IMR-90 (cell line): ENCODE measurements at regions not wholly inside any gene's neighbourhood (a gene's known extent, or its start where the extent isn't known, plus 50 kb on each side); places are given as distances from the start of the nearest gene placed in this dataset.

Source experiments
- ATAC-seq: fragments of 200-7000 bp; cut with Tn5 transposase; 2 replicates; pipeline ENCODE4 v1.9.1; 2020; ENCODE audit warnings: low read depth, mild to moderate bottlenecking, moderate library complexity
- BruUV-seq: library from RNA; stranded (reverse); fragments of 400-500 nt; replicated peaks from 2 replicates; lab custom pipeline; 2021; lab: Mats Ljungman, UMichigan
- CTCF ChIA-PET: fragments of 300-600 bp; formaldehyde crosslinking; extraction: SDS; loops from one replicate; lab custom pipeline; 2021; ENCODE audit warnings: antibody characterized with exemption; lab: Yijun Ruan, JAX
- POLR2A ChIA-PET: fragments of 300-600 bp; sonication (Branson Sonifier 250); formaldehyde crosslinking; loops from one replicate; lab custom pipeline; 2022; ENCODE audit warnings: antibody characterized with exemption; ENCODE audit not compliant: unreplicated experiment; lab: Charles Lee
- DNase-seq: peaks from one replicate; pipeline ENCODE4 v3.0.0; 2013
- H2AFZ ChIP-seq: replicated peaks from 2 replicates; pipeline ENCODE3; 2013; ENCODE audit warnings: low read length, mild to moderate bottlenecking; ENCODE audit not compliant: poor library complexity
- H2AK5ac ChIP-seq: 2 replicates; pipeline ENCODE4 v1.6.1; 2013; ENCODE audit warnings: low read depth, low read length, inconsistent platforms
- H2AK9ac ChIP-seq: replicated peaks from 2 replicates; pipeline ENCODE3; 2013; ENCODE audit warnings: mild to moderate bottlenecking, low read depth, low read length, moderate library complexity; ENCODE audit not compliant: poor library complexity
- H2BK120ac ChIP-seq: 2 replicates; pipeline ENCODE4 v1.6.1; 2013; ENCODE audit warnings: low read depth, low read length, inconsistent platforms
- H2BK15ac ChIP-seq: 3 replicates; pipeline ENCODE4 v1.6.1; 2013; ENCODE audit warnings: low read depth, low read length, inconsistent platforms
- H2BK20ac ChIP-seq: 2 replicates; pipeline ENCODE4 v1.6.1; 2013; ENCODE audit warnings: low read depth, mild to moderate bottlenecking, inconsistent platforms, low read length, moderate library complexity
- H2BK5ac ChIP-seq: 2 replicates; pipeline ENCODE4 v1.6.1; 2013; ENCODE audit warnings: mild to moderate bottlenecking, low read depth, low read length, inconsistent platforms; ENCODE audit not compliant: poor library complexity, severe bottlenecking
- H3K14ac ChIP-seq: replicated peaks from 2 replicates; pipeline ENCODE4 v1.6.1; 2013; ENCODE audit warnings: low read depth, low read length, inconsistent platforms
- H3K18ac ChIP-seq: 2 replicates; pipeline ENCODE4 v1.6.1; 2013; ENCODE audit warnings: low read depth, low read length, control low read depth
- H3K23ac ChIP-seq: 2 replicates; pipeline ENCODE4 v1.6.1; 2013; ENCODE audit warnings: low read depth, low read length, inconsistent platforms
- H3K27ac ChIP-seq: 2 replicates; pipeline ENCODE4 v1.5.1; 2013; ENCODE audit warnings: mild to moderate bottlenecking, control low read depth, low read length; ENCODE audit not compliant: insufficient read depth
- H3K27me3 ChIP-seq: 2 replicates; pipeline ENCODE4 v1.6.1; 2013; ENCODE audit warnings: low read length; ENCODE audit not compliant: control insufficient read depth, insufficient read depth
- H3K36me3 ChIP-seq: 2 replicates; pipeline ENCODE4 v1.6.1; 2013; ENCODE audit warnings: low read length, mixed read lengths; ENCODE audit not compliant: control insufficient read depth, insufficient read depth
- H3K4ac ChIP-seq: 2 replicates; pipeline ENCODE4 v1.6.1; 2013; ENCODE audit warnings: low read depth, low read length, inconsistent platforms
- H3K4me1 ChIP-seq: 2 replicates; pipeline ENCODE4 v1.6.1; 2013; ENCODE audit warnings: low read length, mixed read lengths; ENCODE audit not compliant: control insufficient read depth, insufficient read depth
- H3K4me2 ChIP-seq: 2 replicates; pipeline ENCODE4 v1.6.1; 2013; ENCODE audit warnings: low read depth, mild to moderate bottlenecking, control low read depth, low read length, moderate library complexity
- H3K4me3 ChIP-seq: 2 replicates; pipeline ENCODE4 v1.5.1; 2013; ENCODE audit warnings: low read depth, mild to moderate bottlenecking, control low read depth, low read length, moderate library complexity; ENCODE audit not compliant: insufficient read depth
- H3K56ac ChIP-seq: 2 replicates; pipeline ENCODE4 v1.6.1; 2013; ENCODE audit warnings: low read length, inconsistent platforms; ENCODE audit not compliant: insufficient read depth; ENCODE audit errors: extremely low read depth
- H3K79me1 ChIP-seq, 2 experiments: 2 replicates each; pipeline ENCODE4 v1.6.1; 2013; ENCODE audit warnings: low read length in 2 of 2, inconsistent platforms in 1 of 2, low read depth in 1 of 2
- H3K9ac ChIP-seq: 2 replicates; pipeline ENCODE4 v1.6.1; 2013; ENCODE audit warnings: low read depth, low read length, control low read depth
- H3K9me1 ChIP-seq: 2 replicates; pipeline ENCODE4 v1.6.1; 2013; ENCODE audit warnings: low read length, inconsistent platforms; ENCODE audit not compliant: insufficient read depth
- H3K9me3 ChIP-seq: 2 replicates; pipeline ENCODE4 v1.6.1; 2013; ENCODE audit warnings: low read length; ENCODE audit not compliant: control insufficient read depth, insufficient read depth
- H4K20me1 ChIP-seq: 2 replicates; pipeline ENCODE4 v1.6.1; 2013; ENCODE audit warnings: low read length, inconsistent platforms; ENCODE audit not compliant: insufficient read depth
- H4K5ac ChIP-seq: 2 replicates; pipeline ENCODE4 v1.6.1; 2013; ENCODE audit warnings: mild to moderate bottlenecking, low read depth, low read length, control low read depth
- H4K8ac ChIP-seq, 2 experiments: 2 replicates each; pipeline ENCODE4 v1.6.1; 2013; ENCODE audit warnings: low read depth in 2 of 2, low read length in 2 of 2, control low read depth in 1 of 2, inconsistent platforms in 1 of 2
- H4K91ac ChIP-seq: 2 replicates; pipeline ENCODE4 v1.6.1; 2013; ENCODE audit warnings: low read depth, low read length, inconsistent platforms; ENCODE audit not compliant: insufficient read depth
- BHLHE40 ChIP-seq: fragments of 150-350 bp; IDR thresholded peaks from 2 replicates; pipeline ENCODE4 v1.6.1; 2016; ENCODE audit warnings: mild to moderate bottlenecking, low read depth, low read length
- CEBPB ChIP-seq: IDR thresholded peaks from 2 replicates; pipeline ENCODE4 v1.6.1; 2012; ENCODE audit warnings: low read depth, low read length, improper control_type of control experiment
- CHD1 ChIP-seq: IDR thresholded peaks from 2 replicates; pipeline ENCODE4 v1.6.1; 2012; ENCODE audit warnings: low read depth, low read length, improper control_type of control experiment
- CTCF ChIP-seq: conservative IDR thresholded peaks from 2 replicates; pipeline ENCODE4 v1.5.1; 2012; ENCODE audit warnings: mild to moderate bottlenecking, low read depth, low read length, improper control_type of control experiment
- ELK1 ChIP-seq: fragments of 150-350 bp; IDR thresholded peaks from 2 replicates; pipeline ENCODE4 v1.6.1; 2016; ENCODE audit warnings: low read depth, mild to moderate bottlenecking, low read length, moderate library complexity, borderline replicate concordance
- FOS ChIP-seq: fragments of 150-350 bp; IDR thresholded peaks from 2 replicates; pipeline ENCODE4 v1.6.1; 2016; ENCODE audit warnings: low read depth, low read length
- MAFK ChIP-seq: IDR thresholded peaks from 2 replicates; pipeline ENCODE4 v1.6.1; 2012; ENCODE audit warnings: low read depth, low read length, improper control_type of control experiment
- MAZ ChIP-seq: IDR thresholded peaks from 2 replicates; pipeline ENCODE4 v1.6.1; 2012; ENCODE audit warnings: low read depth, mild to moderate bottlenecking, low read length, improper control_type of control experiment, moderate library complexity, borderline replicate concordance
- MXI1 ChIP-seq: IDR thresholded peaks from 2 replicates; pipeline ENCODE4 v1.6.1; 2012; ENCODE audit warnings: low read depth, mild to moderate bottlenecking, low read length, moderate library complexity, borderline replicate concordance
- NFE2L2 ChIP-seq: fragments of 150-350 bp; IDR thresholded peaks from 2 replicates; pipeline ENCODE4 v1.6.1; 2016; ENCODE audit warnings: low read depth, mild to moderate bottlenecking, low read length
- POLR2A ChIP-seq: IDR thresholded peaks from 2 replicates; pipeline ENCODE4 v1.6.1; 2012; ENCODE audit warnings: mild to moderate bottlenecking, low read depth, low read length
- RAD21 ChIP-seq: IDR thresholded peaks from 2 replicates; pipeline ENCODE4 v1.6.1; 2012; ENCODE audit warnings: low read length, improper control_type of control experiment
- RCOR1 ChIP-seq: IDR thresholded peaks from 2 replicates; pipeline ENCODE4 v1.6.1; 2012; ENCODE audit warnings: mild to moderate bottlenecking, low read length, improper control_type of control experiment; ENCODE audit not compliant: insufficient replicate concordance
- SMC3 ChIP-seq: fragments of 150-350 bp; IDR thresholded peaks from 2 replicates; pipeline ENCODE4 v1.6.1; 2016; ENCODE audit warnings: low read depth, mild to moderate bottlenecking, antibody characterized with exemption, low read length, moderate library complexity
- WGBS, 2 experiments: methylation state at CpG; one replicate each; pipeline versions ENCODE4 v1.1.5 to v1.1.7; 2013; ENCODE audit warnings: missing lambda C conversion rate in 2 of 2; ENCODE audit not compliant: insufficient read length in 1 of 2; ENCODE audit errors: extremely low coverage in 2 of 2; 5-methylcytosine and 5-hydroxymethylcytosine counted together
- dilution Hi-C: fragments of 300-500 bp; cut with HindIII; formaldehyde crosslinking; loops from one replicate; pipeline ENCODE4 v1.14.3; 2018; ENCODE audit warnings: low sequenced_read_pairs; ENCODE audit not compliant: unreplicated experiment
- in situ Hi-C: fragments of 300-500 bp; cut with MboI; formaldehyde crosslinking; loops from 3 replicates; pipeline ENCODE4 v1.14.3; 2019; ENCODE audit warnings: low sequenced_read_pairs, inconsistent platforms, mixed read lengths
- intact Hi-C: fragments of 100-400 bp; cut with micrococcal nuclease; formaldehyde crosslinking; loops from 2 replicates; pipeline ENCODE4 v1.10.0; 2022

GRCh38 chr3:74842649-74843048 lies 228.2 kb upstream of the CNTN3 start:
- no peak overlapping the region for H3K4me3 ChIP-seq
- no peak overlapping the region for H2AK9ac ChIP-seq
- H4K91ac ChIP-seq, result no peak overlapping the region
- H3K36me3 ChIP-seq, result no peaks in the 10 kb centered on the region
- no peak for ATAC-seq
- H3K23ac ChIP-seq, result no peak overlapping the region
- H3K4me1 ChIP-seq, result no peaks in the 10 kb centered on the region
- H4K8ac ChIP-seq, result no peak overlapping the region
- TF ChIP-seq CHD1, result no peak
- TF ChIP-seq CEBPB, result no peak
- TF ChIP-seq NFE2L2, result no peak
- TF ChIP-seq MAFK, result no peak
- TF ChIP-seq MAZ, result no peak
- TF ChIP-seq RCOR1, result no peak
- TF ChIP-seq POLR2A, result no peak
- no peak for TF ChIP-seq SMC3
- TF ChIP-seq MXI1, result no peak
- TF ChIP-seq CTCF, result no peak
- no peak for TF ChIP-seq RAD21
- TF ChIP-seq BHLHE40, result no peak
- no peak for TF ChIP-seq ELK1
- no peak for TF ChIP-seq FOS
- no peaks in the 10 kb centered on the region for H3K9me3 ChIP-seq
- no peaks in the 10 kb centered on the region for H3K9me1 ChIP-seq
- no peak overlapping the region for H2AK5ac ChIP-seq
- no peak overlapping the region for H3K4ac ChIP-seq
- BruUV-seq, result no TSS peak
- H3K27ac ChIP-seq, result no peak overlapping the region
- in situ Hi-C loops (no loop called here), intact Hi-C loops (no loop called here), dilution Hi-C loops (no loop called here)
- H2BK5ac ChIP-seq, result no peak overlapping the region
- H3K4me2 ChIP-seq, result no peak overlapping the region
- no peak overlapping the region for H2BK20ac ChIP-seq
- H3K9ac ChIP-seq, result no peak overlapping the region
- H3K27me3 ChIP-seq, result no peaks in the 10 kb centered on the region
- H2AFZ ChIP-seq, result no peak overlapping the region
- H4K20me1 ChIP-seq, result no peaks in the 10 kb centered on the region
- ChIA-PET POLR2A (no interaction called here), CTCF (no interaction called here)
- DNase-seq, result no peak
- H2BK120ac ChIP-seq, result no peak overlapping the region
- H3K18ac ChIP-seq, result no peak overlapping the region
- no peak overlapping the region for H3K14ac ChIP-seq
- no peak overlapping the region for H2BK15ac ChIP-seq
- no peak overlapping the region for H4K5ac ChIP-seq
- no CpG with 5 or more reads among the region's 2 CpGs for WGBS, 2 experiments
- no peak overlapping the region for H3K56ac ChIP-seq
- H3K79me1 ChIP-seq, result no peaks in the 10 kb centered on the region
